SK-N-SH treated with all-trans-retinoic acid at 6 μM for 48 hours (cell line): ENCODE measurements at regions not wholly inside any gene's neighbourhood (a gene's known extent, or its start where the extent isn't known, plus 50 kb on each side); places are given as distances from the start of the nearest gene placed in this dataset.

Source experiments
- BACH2 ChIP-seq: fragments of 250-450 bp; sonication (Bioruptor Pico); IDR thresholded peaks from 2 replicates; pipeline ENCODE4 v1.9.0; 2021; ENCODE audit warnings: mild to moderate bottlenecking, borderline replicate concordance
- RARB ChIP-seq: fragments of 250-450 bp; sonication (Bioruptor Pico); IDR thresholded peaks from 2 replicates; pipeline ENCODE4 v1.8.0; 2021; ENCODE audit warnings: mild to moderate bottlenecking, moderate library complexity
- TCF4 ChIP-seq: fragments of 250-450 bp; sonication (Bioruptor Pico); IDR thresholded peaks from 2 replicates; pipeline ENCODE4 v1.8.0; 2021; ENCODE audit warnings: mild to moderate bottlenecking, moderate library complexity, borderline replicate concordance
- TOX ChIP-seq: fragments of 250-450 bp; sonication (Bioruptor Pico); IDR thresholded peaks from 2 replicates; pipeline ENCODE4 v1.8.0; 2021; ENCODE audit warnings: mild to moderate bottlenecking, moderate library complexity, borderline replicate concordance
- ZFP3 ChIP-seq: fragments of 250-450 bp; sonication (Bioruptor Pico); IDR thresholded peaks from 2 replicates; pipeline ENCODE4 v1.5.0; 2020; ENCODE audit warnings: mild to moderate bottlenecking, moderate library complexity
- ZFP30 ChIP-seq: fragments of 450-650 bp; formaldehyde crosslinking; IDR thresholded peaks from 2 replicates; pipeline ENCODE4 v1.5.0; 2022; ENCODE audit warnings: mild to moderate bottlenecking, moderate library complexity
- TF ChIP-seq, protein P1 (sequence below): fragments of 250-450 bp; sonication (Bioruptor Pico); IDR thresholded peaks from 2 replicates; pipeline ENCODE4 v1.8.0; 2020; ENCODE audit warnings: mild to moderate bottlenecking, moderate library complexity, borderline replicate concordance
- TF ChIP-seq, protein P2 (sequence below): fragments of 250-450 bp; sonication (Bioruptor Pico); IDR thresholded peaks from 2 replicates; pipeline ENCODE4 v1.5.1; 2020; ENCODE audit warnings: low read depth, mild to moderate bottlenecking, moderate library complexity

DNA sequence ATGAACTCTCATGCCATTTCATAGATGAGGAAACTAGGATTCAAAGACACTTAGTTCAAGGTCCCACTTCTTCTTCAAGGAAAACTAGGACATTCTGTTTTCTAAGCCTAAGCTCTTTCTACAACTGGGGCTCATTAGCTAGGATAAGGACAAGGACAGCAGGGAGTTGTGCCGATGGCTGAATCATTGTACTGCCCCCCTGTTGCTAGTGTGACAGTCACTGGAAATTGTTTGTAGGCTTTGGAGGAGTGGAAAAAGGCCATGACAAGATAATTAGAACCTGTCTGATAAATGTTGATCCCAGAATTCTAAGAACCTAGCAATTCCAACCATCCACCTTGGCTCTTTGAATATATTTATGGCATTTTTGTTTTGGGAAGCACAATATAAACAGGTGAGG is 445.7 kb downstream of the CDH8 start:
- TF ChIP-seq, protein P1, sequence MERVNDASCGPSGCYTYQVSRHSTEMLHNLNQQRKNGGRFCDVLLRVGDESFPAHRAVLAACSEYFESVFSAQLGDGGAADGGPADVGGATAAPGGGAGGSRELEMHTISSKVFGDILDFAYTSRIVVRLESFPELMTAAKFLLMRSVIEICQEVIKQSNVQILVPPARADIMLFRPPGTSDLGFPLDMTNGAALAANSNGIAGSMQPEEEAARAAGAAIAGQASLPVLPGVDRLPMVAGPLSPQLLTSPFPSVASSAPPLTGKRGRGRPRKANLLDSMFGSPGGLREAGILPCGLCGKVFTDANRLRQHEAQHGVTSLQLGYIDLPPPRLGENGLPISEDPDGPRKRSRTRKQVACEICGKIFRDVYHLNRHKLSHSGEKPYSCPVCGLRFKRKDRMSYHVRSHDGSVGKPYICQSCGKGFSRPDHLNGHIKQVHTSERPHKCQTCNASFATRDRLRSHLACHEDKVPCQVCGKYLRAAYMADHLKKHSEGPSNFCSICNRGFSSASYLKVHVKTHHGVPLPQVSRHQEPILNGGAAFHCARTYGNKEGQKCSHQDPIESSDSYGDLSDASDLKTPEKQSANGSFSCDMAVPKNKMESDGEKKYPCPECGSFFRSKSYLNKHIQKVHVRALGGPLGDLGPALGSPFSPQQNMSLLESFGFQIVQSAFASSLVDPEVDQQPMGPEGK (CRISPR knock-in tag), result no peak
- TF ChIP-seq ZFP30 (CRISPR knock-in tag) (no peak), BACH2 (no peak), RARB (CRISPR knock-in tag) (no peak), TCF4 (CRISPR knock-in tag) (no peak), ZFP3 (CRISPR knock-in tag) (no peak), TOX (no peak)
- TF ChIP-seq, protein P2, sequence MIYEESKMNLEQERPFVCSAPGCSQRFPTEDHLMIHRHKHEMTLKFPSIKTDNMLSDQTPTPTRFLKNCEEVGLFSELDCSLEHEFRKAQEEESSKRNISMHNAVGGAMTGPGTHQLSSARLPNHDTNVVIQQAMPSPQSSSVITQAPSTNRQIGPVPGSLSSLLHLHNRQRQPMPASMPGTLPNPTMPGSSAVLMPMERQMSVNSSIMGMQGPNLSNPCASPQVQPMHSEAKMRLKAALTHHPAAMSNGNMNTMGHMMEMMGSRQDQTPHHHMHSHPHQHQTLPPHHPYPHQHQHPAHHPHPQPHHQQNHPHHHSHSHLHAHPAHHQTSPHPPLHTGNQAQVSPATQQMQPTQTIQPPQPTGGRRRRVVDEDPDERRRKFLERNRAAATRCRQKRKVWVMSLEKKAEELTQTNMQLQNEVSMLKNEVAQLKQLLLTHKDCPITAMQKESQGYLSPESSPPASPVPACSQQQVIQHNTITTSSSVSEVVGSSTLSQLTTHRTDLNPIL, result no peak
